ENCODE measurements at regions not wholly inside any gene's neighbourhood (a gene's known extent, or its start where the extent isn't known, plus 50 kb on each side); places are given as distances from the start of the nearest gene placed in this dataset.

DNA sequence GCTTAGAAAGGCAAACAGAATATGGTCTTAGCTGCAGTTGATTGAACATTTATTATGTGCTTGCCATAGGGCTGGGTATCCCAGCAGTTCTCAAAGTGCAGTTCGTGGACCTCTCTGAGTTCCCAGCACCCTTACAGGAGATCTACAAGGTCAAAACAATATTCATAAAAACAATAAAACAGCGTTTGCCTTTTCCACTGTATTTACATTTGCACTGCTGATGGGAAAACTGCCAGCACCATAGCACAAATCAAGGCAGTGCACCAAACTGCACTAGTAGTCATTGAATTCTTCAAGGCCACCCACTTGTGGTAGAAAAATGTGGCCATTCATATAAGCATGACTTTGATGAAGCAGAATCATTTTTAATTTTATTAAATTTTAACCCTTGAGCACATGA is 128.1 kb downstream of the CCDC34 start:
- TF ChIP-seq POLR2AphosphoS5 (IDR thresholded peaks at IDR 0.05; ENCODE audit: borderline replicate concordance, low read depth, low read length) (no peak), EZH2 (IDR thresholded peaks at IDR 0.05) (no peak), FOXP2 (optimal IDR thresholded peaks at IDR 0.05; ENCODE audit: control extremely low read depth, extremely low read length, insufficient read depth) (no peak)

All from SK-N-MC (cell line).